SK-N-SH (cell line): ENCODE measurements at regions not wholly inside any gene's neighbourhood (a gene's known extent, or its start where the extent isn't known, plus 50 kb on each side); places are given as distances from the start of the nearest gene placed in this dataset.

ENCODE experiments used
- CHD2 ChIP-seq: fragments of 150-350 bp; IDR thresholded peaks from 2 replicates; pipeline ENCODE4 v1.6.1; 2018; ENCODE audit warnings: low read length; ENCODE audit not compliant: partially characterized antibody
- CTCF ChIP-seq: fragments of 200-600 bp; sonication (generic); IDR thresholded peaks from 2 replicates; pipeline ENCODE4 v1.6.1; 2017; ENCODE audit warnings: antibody characterized with exemption, mild to moderate bottlenecking, moderate library complexity
- EP300 ChIP-seq, 2 experiments: IDR thresholded peaks; 2 replicates each; pipeline versions ENCODE4 v1.4.0 to v1.6.1; 2012; ENCODE audit warnings: borderline replicate concordance in 1 of 2, low read depth in 1 of 2, low read length in 1 of 2
- MAX ChIP-seq: IDR thresholded peaks from 2 replicates; pipeline ENCODE4 v1.4.0; 2012; ENCODE audit warnings: low read depth
- MEF2A ChIP-seq: IDR thresholded peaks from 2 replicates; pipeline ENCODE4 v1.4.0; 2012; ENCODE audit warnings: low read depth, borderline replicate concordance
- MXI1 ChIP-seq: IDR thresholded peaks from 2 replicates; pipeline ENCODE4 v1.6.1; 2012; ENCODE audit warnings: mild to moderate bottlenecking, low read depth, low read length, improper control_type of control experiment
- RAD21 ChIP-seq: IDR thresholded peaks from 2 replicates; pipeline ENCODE4 v1.6.1; 2012; ENCODE audit warnings: mild to moderate bottlenecking, low read length
- RXRA ChIP-seq: IDR thresholded peaks from 2 replicates; pipeline ENCODE4 v1.4.0; 2012; ENCODE audit warnings: low read depth, mild to moderate bottlenecking, borderline replicate concordance
- SIN3A ChIP-seq: IDR thresholded peaks from 2 replicates; pipeline ENCODE4 v1.6.1; 2012; ENCODE audit warnings: low read depth, mild to moderate bottlenecking, low read length, moderate library complexity, borderline replicate concordance
- SMC3 ChIP-seq: IDR thresholded peaks from 2 replicates; pipeline ENCODE4 v1.6.1; 2012; ENCODE audit warnings: low read depth, low read length, improper control_type of control experiment

GRCh38 chr2:59790186-59791003 is 763.1 kb downstream of the BCL11A start:
- TF ChIP-seq SIN3A (no peak), CHD2 (no peak), CTCF (no peak), RXRA (no peak), MEF2A (no peak), RAD21 (no peak), SMC3 (no peak), MXI1 (no peak), EP300 (IDR thresholded peaks at IDR 0.05; ENCODE audit: borderline replicate concordance in 1 of 2, low read depth in 1 of 2, low read length in 1 of 2) (no peak), MAX (no peak)
